ENCODE measurements at regions not wholly inside any gene's neighbourhood (a gene's known extent, or its start where the extent isn't known, plus 50 kb on each side); places are given as distances from the start of the nearest gene placed in this dataset.

DNA sequence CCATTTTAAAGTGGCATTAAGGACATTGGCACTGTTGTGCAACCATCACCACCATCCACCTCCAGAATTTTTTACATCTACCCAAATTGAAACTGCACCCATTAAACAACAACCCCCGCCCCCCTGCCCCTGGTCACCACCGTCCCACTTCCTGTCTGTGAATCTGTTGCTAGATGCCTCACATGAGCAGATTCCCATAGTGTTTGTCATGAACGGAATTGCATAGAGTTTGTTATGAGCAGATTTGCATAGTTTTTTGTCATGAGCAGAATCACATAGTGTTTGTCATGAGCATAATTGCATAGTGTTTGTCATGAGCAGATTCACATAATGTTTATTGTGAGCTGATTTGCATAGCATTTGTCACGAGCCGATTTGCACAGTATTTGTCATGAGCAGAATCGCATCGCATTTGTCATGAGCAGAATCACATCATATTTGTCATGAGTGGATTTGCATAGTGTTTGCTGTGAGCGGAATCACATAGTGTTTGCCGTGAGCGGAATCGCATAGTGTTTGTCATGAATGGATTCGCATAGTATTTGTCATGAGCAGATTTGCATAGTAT is 54.0 kb upstream of the GTF3A start:
- no peak for DNase-seq

DNA sequence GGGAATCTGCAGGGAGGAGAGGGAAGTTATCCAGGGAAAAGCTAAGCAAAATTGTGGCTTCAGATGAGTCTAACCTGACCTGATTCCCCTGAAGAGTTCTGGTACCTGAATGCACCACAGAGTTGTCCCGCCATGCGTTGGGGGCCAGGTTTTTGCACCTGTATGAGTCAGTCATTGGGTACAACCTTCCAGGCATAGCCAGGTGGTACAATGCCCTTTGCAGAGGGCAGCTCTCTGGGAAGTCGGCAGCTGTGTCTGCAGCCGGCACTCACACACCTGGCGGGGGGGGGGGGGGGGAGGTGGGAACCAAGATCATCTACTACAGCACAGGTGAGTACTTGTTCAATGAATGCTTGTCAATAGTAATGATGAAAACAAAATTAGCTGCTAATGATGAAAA is 52.5 kb upstream of the GTF3A start:
- no peak for DNase-seq

DNA sequence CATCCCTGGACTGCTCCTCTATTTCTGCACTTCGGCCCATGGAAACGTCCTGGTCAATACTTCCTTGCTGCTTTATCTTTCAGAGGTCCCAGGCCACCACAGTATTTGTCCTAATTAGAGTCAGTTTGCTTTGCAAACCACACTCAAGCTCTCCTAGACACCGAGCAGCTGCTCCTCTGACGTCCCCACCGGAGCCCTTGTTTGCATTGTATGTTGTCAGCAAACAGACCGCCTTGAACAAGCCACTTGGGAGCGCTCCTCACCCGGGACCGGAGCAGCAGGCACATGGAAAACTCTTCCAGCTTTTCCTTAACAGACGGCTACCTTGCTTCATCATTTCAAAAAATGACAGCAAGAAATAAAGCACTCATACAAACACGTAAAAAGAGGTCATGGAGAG is 51.5 kb upstream of the GTF3A start:
- no peak for DNase-seq

DNA sequence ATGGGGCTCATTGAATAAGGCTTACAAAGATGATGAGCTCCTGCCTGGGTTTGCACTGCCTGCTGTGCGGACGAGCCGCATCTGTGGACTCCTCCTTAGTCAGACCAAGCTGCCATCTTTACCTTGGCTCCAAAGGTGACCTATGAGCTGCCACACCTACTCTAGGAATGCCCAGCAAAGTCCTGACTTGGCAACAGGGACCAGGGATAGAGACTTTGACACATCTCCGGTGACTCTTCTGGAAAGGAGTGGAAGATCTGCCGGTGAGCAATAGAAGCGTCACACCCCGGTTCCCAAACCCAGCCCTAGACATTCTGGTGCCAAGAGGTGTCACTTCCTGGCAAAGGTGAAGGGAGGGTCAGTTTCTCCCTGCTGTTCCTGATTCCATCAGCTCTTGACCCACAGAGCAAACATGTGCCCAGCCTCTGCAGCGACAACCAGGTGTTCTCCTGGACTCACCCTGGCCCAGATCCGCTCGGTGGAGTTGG is 50.2 kb upstream of the GTF3A start:
- DNase-seq: no peak
